ENCODE measurements at regions not wholly inside any gene's neighbourhood (a gene's known extent, or its start where the extent isn't known, plus 50 kb on each side); places are given as distances from the start of the nearest gene placed in this dataset.
"Not testable (repeated sequence)": the region's sequence is repeated elsewhere in the genome, so short reads cannot be mapped to it uniquely, and the experiment has no call there.

- no peaks in the 10 kb centered on the region for H3K4me1 Mint-ChIP-seq
- no peak for DNase-seq
- H3K4me3 Mint-ChIP-seq = no peak overlapping the region
- peaks cover 32% of the 10 kb centered on the region for H3K27me3 Mint-ChIP-seq
- ChIA-PET CTCF (no interaction called here), POLR2A (no interaction called here)
- H3K9me3 Mint-ChIP-seq = no peaks in the 10 kb centered on the region
- no peak overlapping the region for H3K27ac Mint-ChIP-seq
- no peaks in the 10 kb centered on the region for H3K36me3 Mint-ChIP-seq (ENCODE audit: low read depth)
Observed at GRCh38 chr1:9443913-9444445, 95.3 kb upstream of the SLC25A33 start.

DNA sequence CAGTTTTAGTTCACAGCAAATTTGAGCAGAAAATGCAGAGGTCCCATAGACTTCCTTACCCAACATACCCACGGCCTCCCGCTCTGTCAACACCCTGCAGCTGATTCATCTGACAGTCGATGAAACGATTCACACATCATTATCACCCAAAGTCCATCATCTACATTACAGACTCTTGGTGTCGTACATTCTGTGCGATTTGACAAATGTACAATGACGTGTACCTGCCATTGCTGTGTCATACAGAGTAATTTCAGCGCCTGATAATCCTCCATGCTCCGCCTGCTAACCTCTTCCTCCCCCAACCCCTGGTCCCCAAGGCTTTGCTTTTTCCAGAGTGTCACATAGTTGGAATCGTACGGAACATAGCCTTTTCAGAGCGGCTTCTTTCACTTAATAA, 94.7 kb upstream of the SLC25A33 start:
- POLR2A ChIA-PET = no interaction called here
- peaks cover 36% of the 10 kb centered on the region for H3K27me3 Mint-ChIP-seq
- no peak for DNase-seq
- no peaks in the 10 kb centered on the region for H3K9me3 Mint-ChIP-seq
- H3K4me3 Mint-ChIP-seq = no peak overlapping the region
- no peaks in the 10 kb centered on the region for H3K4me1 Mint-ChIP-seq
- H3K36me3 Mint-ChIP-seq (ENCODE audit: low read depth) = no peaks in the 10 kb centered on the region
- no peak overlapping the region for H3K27ac Mint-ChIP-seq
- CTCF ChIA-PET = no interaction called here

DNA sequence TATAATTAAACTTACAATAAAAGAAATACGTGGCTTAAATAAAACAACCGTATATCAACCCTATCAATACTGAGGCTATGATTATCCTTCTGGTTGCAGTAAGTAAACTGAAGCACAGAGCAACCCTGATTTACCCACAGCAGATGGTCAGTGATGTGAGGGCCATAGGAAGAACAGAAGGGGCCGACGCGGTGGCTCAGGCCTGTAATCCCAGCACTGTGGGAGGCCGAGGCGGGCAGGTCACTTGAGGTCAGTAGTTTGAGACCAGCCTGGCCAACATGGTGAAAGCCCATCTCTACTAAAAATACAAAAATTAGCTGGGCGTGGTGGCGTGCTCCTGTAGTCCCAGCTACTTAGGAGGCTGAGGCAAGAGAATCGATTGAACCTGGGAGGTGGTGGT, 94.2 kb upstream of the SLC25A33 start:
- DNase-seq; POLR2A ChIA-PET; CTCF ChIA-PET; H3K9me3 Mint-ChIP-seq; H3K27ac Mint-ChIP-seq; H3K36me3 Mint-ChIP-seq (ENCODE audit: low read depth); H3K4me1 Mint-ChIP-seq; H3K4me3 Mint-ChIP-seq: not testable (repeated sequence)
- peaks cover 35% of the 10 kb centered on the region for H3K27me3 Mint-ChIP-seq

GRCh38 chr1:9447215-9447960, 91.9 kb upstream of the SLC25A33 start:
- Mint-ChIP-seq H3K4me3 (no peak overlapping the region), H3K36me3 (ENCODE audit: low read depth) (no peaks in the 10 kb centered on the region), H3K27me3 (peaks cover 34% of the 10 kb centered on the region), H3K4me1 (no peaks in the 10 kb centered on the region), H3K9me3 (no peaks in the 10 kb centered on the region), H3K27ac (no peak overlapping the region)
- POLR2A ChIA-PET = no interaction called here
- no peak for DNase-seq
- CTCF ChIA-PET = interaction anchor here (0.9 kb wide), 1 partner anchor 9 kb away, joined by 4 read pairs; no protein-coding TSS in a partner anchor

DNA sequence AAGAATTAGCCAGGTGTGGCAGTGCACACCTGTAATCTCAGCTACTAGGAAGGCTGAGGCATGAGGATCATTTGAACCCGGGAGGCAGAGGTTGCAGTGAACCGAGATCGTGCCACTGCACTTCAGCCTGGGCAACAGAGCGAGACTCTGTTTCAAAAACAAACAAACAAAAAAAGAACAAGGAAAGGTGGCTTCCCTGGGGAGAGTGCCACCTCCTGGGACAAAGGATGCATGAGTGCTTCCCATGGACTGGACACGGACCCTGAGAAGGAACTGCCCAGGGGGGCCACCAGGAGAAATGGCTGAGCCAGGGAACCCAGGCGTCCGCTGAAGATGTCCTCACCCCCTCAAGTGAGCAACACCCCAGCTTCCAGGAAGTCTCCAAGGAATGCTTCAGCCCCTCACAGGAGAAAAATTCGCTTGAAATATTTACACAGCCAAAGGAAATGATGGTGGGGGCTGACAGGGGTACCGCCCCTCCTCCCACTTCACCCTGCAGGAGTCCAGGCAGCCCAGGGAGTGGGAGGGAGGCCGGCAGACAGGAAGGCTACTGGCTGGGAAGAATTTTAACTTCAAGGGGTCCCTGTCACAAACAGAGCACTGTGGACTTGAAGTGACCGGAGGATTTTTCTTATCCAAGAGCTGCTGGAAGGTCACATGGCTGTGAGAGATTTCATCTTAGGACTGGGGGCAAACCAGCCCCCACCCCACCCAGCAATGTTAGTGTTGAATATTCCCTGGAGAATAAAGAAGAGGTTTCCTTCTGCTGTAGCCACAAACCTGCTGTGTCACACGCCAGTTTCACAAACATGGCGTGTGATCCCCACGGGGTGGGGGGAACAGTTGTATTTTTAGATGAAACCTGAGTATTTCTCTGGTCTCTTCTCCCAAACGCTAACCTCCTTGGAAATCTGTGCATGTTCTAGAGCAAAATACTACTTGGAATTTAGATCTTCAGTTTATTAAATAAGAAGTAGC, 90.8 kb upstream of the SLC25A33 start:
- ChIA-PET POLR2A (no interaction called here), CTCF (interaction anchor here (0.9 to 1.2 kb wide), 3 partner anchors 10 to 182 kb away, joined by 3 to 4 read pairs (median 4); no protein-coding TSS in a partner anchor)
- H3K9me3 Mint-ChIP-seq = no peaks in the 10 kb centered on the region
- no peak overlapping the region for H3K27ac Mint-ChIP-seq
- no peak for DNase-seq
- H3K27me3 Mint-ChIP-seq = peaks cover 29% of the 10 kb centered on the region
- H3K36me3 Mint-ChIP-seq (ENCODE audit: low read depth) = no peaks in the 10 kb centered on the region
- no peak overlapping the region for H3K4me3 Mint-ChIP-seq
- H3K4me1 Mint-ChIP-seq = no peaks in the 10 kb centered on the region

- H3K9me3 Mint-ChIP-seq = no peaks in the 10 kb centered on the region
- no peaks in the 10 kb centered on the region for H3K36me3 Mint-ChIP-seq (ENCODE audit: low read depth)
- POLR2A ChIA-PET = no interaction called here
- H3K27ac Mint-ChIP-seq = no peak overlapping the region
- CTCF ChIA-PET = interaction anchor here (1.1 to 1.2 kb wide), 2 partner anchors 41 to 182 kb away, joined by 3 to 4 read pairs; no protein-coding TSS in a partner anchor
- peaks cover 28% of the 10 kb centered on the region for H3K27me3 Mint-ChIP-seq
- no peak for DNase-seq
- no peaks in the 10 kb centered on the region for H3K4me1 Mint-ChIP-seq
- H3K4me3 Mint-ChIP-seq = no peak overlapping the region
Observed at GRCh38 chr1:9449110-9449627, 90.1 kb upstream of the SLC25A33 start.

- H3K4me3 Mint-ChIP-seq = no peak overlapping the region
- H3K36me3 Mint-ChIP-seq (ENCODE audit: low read depth) = no peaks in the 10 kb centered on the region
- H3K27me3 Mint-ChIP-seq = peaks cover 26% of the 10 kb centered on the region
- ChIA-PET CTCF (interaction anchor here (1.1 to 1.2 kb wide), 3 partner anchors 20 to 183 kb away, joined by 3 to 4 read pairs (median 3); no protein-coding TSS in a partner anchor), POLR2A (interaction anchor here (0.8 kb wide), 1 partner anchor 12 kb away, joined by 3 read pairs; no protein-coding TSS in a partner anchor)
- DNase-seq = no peak
- no peak overlapping the region for H3K27ac Mint-ChIP-seq
- no peaks in the 10 kb centered on the region for H3K9me3 Mint-ChIP-seq
- no peaks in the 10 kb centered on the region for H3K4me1 Mint-ChIP-seq
Observed at GRCh38 chr1:9449976-9450696, 89.1 kb upstream of the SLC25A33 start.

- H3K27me3 Mint-ChIP-seq = peaks cover 28% of the 10 kb centered on the region
- DNase-seq = no peak
- ChIA-PET CTCF (interaction anchor here (0.5 to 1.1 kb wide), 3 partner anchors 9 to 184 kb away, joined by 3 read pairs; no protein-coding TSS in a partner anchor), POLR2A (no interaction called here)
- no peaks in the 10 kb centered on the region for H3K4me1 Mint-ChIP-seq
- H3K4me3 Mint-ChIP-seq = no peak overlapping the region
- H3K36me3 Mint-ChIP-seq (ENCODE audit: low read depth) = no peaks in the 10 kb centered on the region
- H3K27ac Mint-ChIP-seq = no peak overlapping the region
- no peaks in the 10 kb centered on the region for H3K9me3 Mint-ChIP-seq
Observed at GRCh38 chr1:9451081-9451480, 88.2 kb upstream of the SLC25A33 start.

- H3K4me3 Mint-ChIP-seq = no peak overlapping the region
- no peak overlapping the region for H3K27ac Mint-ChIP-seq
- H3K27me3 Mint-ChIP-seq = peaks cover 33% of the 10 kb centered on the region
- ChIA-PET POLR2A (no interaction called here), CTCF (interaction anchor here (1.0 to 1.8 kb wide), 3 partner anchors 12 to 186 kb away, joined by 3 to 6 read pairs (median 4); no protein-coding TSS in a partner anchor)
- DNase-seq = no peak
- H3K36me3 Mint-ChIP-seq (ENCODE audit: low read depth) = no peaks in the 10 kb centered on the region
- no peaks in the 10 kb centered on the region for H3K4me1 Mint-ChIP-seq
- H3K9me3 Mint-ChIP-seq = no peaks in the 10 kb centered on the region
Observed at GRCh38 chr1:9452516-9453140, 86.6 kb upstream of the SLC25A33 start.

DNA sequence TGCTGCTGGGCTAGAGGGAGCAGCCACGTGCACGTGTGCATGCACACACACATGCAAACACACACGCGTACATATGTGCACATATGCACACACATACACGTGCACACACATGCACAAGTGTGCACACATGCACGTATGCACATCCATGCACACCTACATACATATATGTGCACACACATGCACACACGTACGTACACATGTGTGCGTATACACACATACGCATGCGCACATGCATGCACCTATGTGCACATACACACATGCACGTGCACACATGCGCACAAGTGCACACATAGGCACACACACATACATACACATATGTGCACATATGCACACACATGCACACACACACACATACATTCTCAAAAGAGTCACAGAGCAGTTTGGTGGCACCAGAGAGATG, 85.9 kb upstream of the SLC25A33 start:
- ChIA-PET POLR2A (no interaction called here), CTCF (interaction anchor here (1.4 to 6.3 kb wide), 4 partner anchors 163 to 187 kb away, joined by 4 to 60 read pairs (median 28); no protein-coding TSS in a partner anchor)
- Mint-ChIP-seq H3K9me3 (no peaks in the 10 kb centered on the region), H3K27ac (no peak overlapping the region), H3K36me3 (ENCODE audit: low read depth) (no peaks in the 10 kb centered on the region), H3K27me3 (peaks cover 32% of the 10 kb centered on the region), H3K4me3 (no peak overlapping the region), H3K4me1 (no peaks in the 10 kb centered on the region)
- no peak for DNase-seq

- H3K27me3 Mint-ChIP-seq = peaks cover 28% of the 10 kb centered on the region
- DNase-seq = no peak
- H3K4me1 Mint-ChIP-seq = no peaks in the 10 kb centered on the region
- ChIA-PET POLR2A (no interaction called here), CTCF (interaction anchor here (0.6 to 6.3 kb wide), 4 partner anchors 164 to 226 kb away, joined by 3 to 60 read pairs (median 27); no protein-coding TSS in a partner anchor)
- no peaks in the 10 kb centered on the region for H3K36me3 Mint-ChIP-seq (ENCODE audit: low read depth)
- H3K4me3 Mint-ChIP-seq = no peak overlapping the region
- H3K27ac Mint-ChIP-seq = no peak overlapping the region
- H3K9me3 Mint-ChIP-seq = no peaks in the 10 kb centered on the region
Observed at GRCh38 chr1:9453779-9454418, 85.4 kb upstream of the SLC25A33 start.

Data from activated CD4-positive, alpha-beta memory T cell treated with anti-CD3 and anti-CD28 coated beads, Interleukin-2, amount 10 ng/mL, durations not matched to agents 7 days and 5 days (primary cell).